ENCODE measurements at regions not wholly inside any gene's neighbourhood (a gene's known extent, or its start where the extent isn't known, plus 50 kb on each side); places are given as distances from the start of the nearest gene placed in this dataset.
"Not testable (repeated sequence)": the region's sequence is repeated elsewhere in the genome, so short reads cannot be mapped to it uniquely, and the experiment has no call there.

GRCh38 chr14:41230683-41231082 is 376.0 kb upstream of the LRFN5 start:
- no peaks in the 10 kb centered on the region for H3K9me3 ChIP-seq (replicated peaks; ENCODE audit: control insufficient read depth, low read depth, low read length)
- no peak overlapping the region for H3K27ac ChIP-seq (ENCODE audit: low read length)
- WGBS (ENCODE audit: insufficient coverage) = 100% methylated on average over 1 of the region's 2 CpGs
- no peak for DNase-seq
- no peak overlapping the region for H3K4me3 ChIP-seq (ENCODE audit: low read length)
- no peaks in the 10 kb centered on the region for H3K36me3 ChIP-seq (ENCODE audit: control insufficient read depth, insufficient read depth, low read length)
- H3K4me1 ChIP-seq (ENCODE audit: control insufficient read depth, insufficient read depth, low read length) = no peaks in the 10 kb centered on the region
- no peaks in the 10 kb centered on the region for H3K27me3 ChIP-seq (ENCODE audit: control insufficient read depth, insufficient read depth, low read length)

- DNase-seq = no peak
- Histone ChIP-seq H3K4me3 (ENCODE audit: low read length) (no peak overlapping the region), H3K36me3 (ENCODE audit: control insufficient read depth, insufficient read depth, low read length) (no peaks in the 10 kb centered on the region), H3K9me3 (replicated peaks; ENCODE audit: control insufficient read depth, low read depth, low read length) (no peaks in the 10 kb centered on the region), H3K27me3 (ENCODE audit: control insufficient read depth, insufficient read depth, low read length) (no peaks in the 10 kb centered on the region), H3K27ac (ENCODE audit: low read length) (no peak overlapping the region), H3K4me1 (ENCODE audit: control insufficient read depth, insufficient read depth, low read length) (no peaks in the 10 kb centered on the region)
- no CpG with 5 or more reads among the region's 2 CpGs for WGBS (ENCODE audit: insufficient coverage)
Observed at GRCh38 chr14:41229824-41230223, 376.9 kb upstream of the LRFN5 start.

- Histone ChIP-seq H3K4me3 (ENCODE audit: low read length) (no peak overlapping the region), H3K27ac (ENCODE audit: low read length) (no peak overlapping the region), H3K36me3 (ENCODE audit: control insufficient read depth, insufficient read depth, low read length) (no peaks in the 10 kb centered on the region), H3K9me3 (replicated peaks; ENCODE audit: control insufficient read depth, low read depth, low read length) (no peaks in the 10 kb centered on the region), H3K4me1 (ENCODE audit: control insufficient read depth, insufficient read depth, low read length) (no peaks in the 10 kb centered on the region), H3K27me3 (ENCODE audit: control insufficient read depth, insufficient read depth, low read length) (no peaks in the 10 kb centered on the region)
- no peak for DNase-seq
- no CpG with 5 or more reads among the region's 1 CpG for WGBS (ENCODE audit: insufficient coverage)
Observed at GRCh38 chr14:41225433-41225832, 381.2 kb upstream of the LRFN5 start.

- DNase-seq = no peak
- H3K27ac ChIP-seq (ENCODE audit: low read length) = no peak overlapping the region
- H3K4me1 ChIP-seq (ENCODE audit: control insufficient read depth, insufficient read depth, low read length) = no peaks in the 10 kb centered on the region
- WGBS (ENCODE audit: insufficient coverage) = no CpG with 5 or more reads among the region's 1 CpG
- H3K4me3 ChIP-seq (ENCODE audit: low read length) = no peak overlapping the region
- H3K36me3 ChIP-seq (ENCODE audit: control insufficient read depth, insufficient read depth, low read length) = no peaks in the 10 kb centered on the region
- no peaks in the 10 kb centered on the region for H3K27me3 ChIP-seq (ENCODE audit: control insufficient read depth, insufficient read depth, low read length)
- H3K9me3 ChIP-seq (replicated peaks; ENCODE audit: control insufficient read depth, low read depth, low read length) = no peaks in the 10 kb centered on the region
Observed at GRCh38 chr14:41222581-41222980, 384.1 kb upstream of the LRFN5 start.

- not testable (repeated sequence) for H3K4me1 ChIP-seq (ENCODE audit: control insufficient read depth, insufficient read depth, low read length); H3K27ac ChIP-seq (ENCODE audit: low read length); H3K9me3 ChIP-seq (replicated peaks; ENCODE audit: control insufficient read depth, low read depth, low read length); H3K36me3 ChIP-seq (ENCODE audit: control insufficient read depth, insufficient read depth, low read length); DNase-seq; H3K27me3 ChIP-seq (ENCODE audit: control insufficient read depth, insufficient read depth, low read length); H3K4me3 ChIP-seq (ENCODE audit: low read length)
- 93% methylated on average over 19 of the region's 22 CpGs for WGBS (ENCODE audit: insufficient coverage)
Observed at GRCh38 chr14:41214978-41215377, 391.7 kb upstream of the LRFN5 start.

GRCh38 chr14:41201696-41202095 is 405.0 kb upstream of the LRFN5 start:
- H3K36me3 ChIP-seq (ENCODE audit: control insufficient read depth, insufficient read depth, low read length) = no peaks in the 10 kb centered on the region

GRCh38 chr14:41187868-41188267 is 418.8 kb upstream of the LRFN5 start:
- Histone ChIP-seq H3K36me3 (ENCODE audit: control insufficient read depth, insufficient read depth, low read length) (no peaks in the 10 kb centered on the region), H3K27me3 (ENCODE audit: control insufficient read depth, insufficient read depth, low read length) (no peaks in the 10 kb centered on the region), H3K4me1 (ENCODE audit: control insufficient read depth, insufficient read depth, low read length) (no peaks in the 10 kb centered on the region), H3K9me3 (replicated peaks; ENCODE audit: control insufficient read depth, low read depth, low read length) (no peaks in the 10 kb centered on the region), H3K27ac (ENCODE audit: low read length) (no peak overlapping the region), H3K4me3 (ENCODE audit: low read length) (no peak overlapping the region)
- no CpG with 5 or more reads among the region's 3 CpGs for WGBS (ENCODE audit: insufficient coverage)
- no peak for DNase-seq

More at GRCh38 chr14:41201696-41202095, 405.0 kb upstream of the LRFN5 start:
- Histone ChIP-seq H3K4me1 (ENCODE audit: control insufficient read depth, insufficient read depth, low read length) (no peaks in the 10 kb centered on the region), H3K27ac (ENCODE audit: low read length) (no peak overlapping the region), H3K27me3 (ENCODE audit: control insufficient read depth, insufficient read depth, low read length) (no peaks in the 10 kb centered on the region), H3K4me3 (ENCODE audit: low read length) (no peak overlapping the region), H3K9me3 (replicated peaks; ENCODE audit: control insufficient read depth, low read depth, low read length) (no peaks in the 10 kb centered on the region)
- no peak for DNase-seq
- no CpG with 5 or more reads among the region's 3 CpGs for WGBS (ENCODE audit: insufficient coverage)

- H3K4me1 ChIP-seq (ENCODE audit: control insufficient read depth, insufficient read depth, low read length) = no peaks in the 10 kb centered on the region
- H3K36me3 ChIP-seq (ENCODE audit: control insufficient read depth, insufficient read depth, low read length) = no peaks in the 10 kb centered on the region
- no peaks in the 10 kb centered on the region for H3K9me3 ChIP-seq (replicated peaks; ENCODE audit: control insufficient read depth, low read depth, low read length)
- no peak overlapping the region for H3K27ac ChIP-seq (ENCODE audit: low read length)
- WGBS (ENCODE audit: insufficient coverage) = no CpG with 5 or more reads among the region's 3 CpGs
- no peaks in the 10 kb centered on the region for H3K27me3 ChIP-seq (ENCODE audit: control insufficient read depth, insufficient read depth, low read length)
- DNase-seq = no peak
- no peak overlapping the region for H3K4me3 ChIP-seq (ENCODE audit: low read length)
Observed at GRCh38 chr14:41171045-41171444, 435.6 kb upstream of the LRFN5 start.

GRCh38 chr14:41167040-41167439 is 439.6 kb upstream of the LRFN5 start:
- Histone ChIP-seq H3K27me3 (ENCODE audit: control insufficient read depth, insufficient read depth, low read length) (no peaks in the 10 kb centered on the region), H3K36me3 (ENCODE audit: control insufficient read depth, insufficient read depth, low read length) (no peaks in the 10 kb centered on the region), H3K4me1 (ENCODE audit: control insufficient read depth, insufficient read depth, low read length) (no peaks in the 10 kb centered on the region), H3K4me3 (ENCODE audit: low read length) (no peak overlapping the region), H3K27ac (ENCODE audit: low read length) (no peak overlapping the region), H3K9me3 (replicated peaks; ENCODE audit: control insufficient read depth, low read depth, low read length) (no peaks in the 10 kb centered on the region)
- no peak for DNase-seq
- WGBS (ENCODE audit: insufficient coverage) = no CpG with 5 or more reads among the region's 4 CpGs

- no peaks in the 10 kb centered on the region for H3K36me3 ChIP-seq (ENCODE audit: control insufficient read depth, insufficient read depth, low read length)
- H3K27ac ChIP-seq (ENCODE audit: low read length) = no peak overlapping the region
- H3K27me3 ChIP-seq (ENCODE audit: control insufficient read depth, insufficient read depth, low read length) = no peaks in the 10 kb centered on the region
- no peak for DNase-seq
- no peaks in the 10 kb centered on the region for H3K4me1 ChIP-seq (ENCODE audit: control insufficient read depth, insufficient read depth, low read length)
- H3K9me3 ChIP-seq (replicated peaks; ENCODE audit: control insufficient read depth, low read depth, low read length) = peaks cover 2% of the 10 kb centered on the region
- 94% methylated on average over 28 of the region's 56 CpGs for WGBS (ENCODE audit: insufficient coverage)
- H3K4me3 ChIP-seq (ENCODE audit: low read length) = no peak overlapping the region
Observed at GRCh38 chr14:41154143-41154807, 452.4 kb upstream of the LRFN5 start.

GRCh38 chr14:41146391-41146790 is 460.3 kb upstream of the LRFN5 start:
- DNase-seq = no peak
- no peak overlapping the region for H3K27ac ChIP-seq (ENCODE audit: low read length)
- WGBS (ENCODE audit: insufficient coverage) = no CpG with 5 or more reads among the region's 2 CpGs
- no peaks in the 10 kb centered on the region for H3K27me3 ChIP-seq (ENCODE audit: control insufficient read depth, insufficient read depth, low read length)
- H3K4me1 ChIP-seq (ENCODE audit: control insufficient read depth, insufficient read depth, low read length) = no peaks in the 10 kb centered on the region
- H3K9me3 ChIP-seq (replicated peaks; ENCODE audit: control insufficient read depth, low read depth, low read length) = no peaks in the 10 kb centered on the region
- no peak overlapping the region for H3K4me3 ChIP-seq (ENCODE audit: low read length)
- no peaks in the 10 kb centered on the region for H3K36me3 ChIP-seq (ENCODE audit: control insufficient read depth, insufficient read depth, low read length)

Measured in muscle of leg (tissue), 3 donors.